ENCODE measurements at regions not wholly inside any gene's neighbourhood (a gene's known extent, or its start where the extent isn't known, plus 50 kb on each side); places are given as distances from the start of the nearest gene placed in this dataset.

GRCh38 chr13:111632906-111633305 is 312.5 kb downstream of the TEX29 start:
- H3K4me3 Mint-ChIP-seq = no peak overlapping the region

GRCh38 chr13:111633401-111633800 is 313.0 kb downstream of the TEX29 start:
- intact Hi-C loops (cut with micrococcal nuclease) = no loop called here
- Histone ChIP-seq H3K4me2 (replicated peaks; ENCODE audit: extremely low read depth, low read length, poor library complexity, severe bottlenecking) (no peak overlapping the region), H3K27me3 (ENCODE audit: control insufficient read depth in 2 of 2, insufficient read depth in 2 of 2, low read length in 2 of 2) (no peaks in the 10 kb centered on the region), H3K79me2 (ENCODE audit: insufficient read depth, low read length) (no peaks in the 10 kb centered on the region), H4K20me1 (ENCODE audit: insufficient read depth, low read length) (no peaks in the 10 kb centered on the region), H2AFZ (ENCODE audit: insufficient read depth, low read depth, low read length, poor library complexity, severe bottlenecking) (no peak overlapping the region), H3K36me3 (replicated peaks in 1 of 2; ENCODE audit: control insufficient read depth in 1 of 2, insufficient read depth in 2 of 2, low read length in 2 of 2) (no peaks in the 10 kb centered on the region), H3K27ac (ENCODE audit: low read depth in 1 of 2, low read length in 2 of 2) (no peak overlapping the region), H3K4me3 (replicated peaks in 1 of 3; ENCODE audit: low read depth in 2 of 3, low read length in 3 of 3) (no peak overlapping the region), H3K9ac (ENCODE audit: insufficient read depth, low read length, poor library complexity, severe bottlenecking) (no peak overlapping the region), H3K9me3 (replicated peaks in 1 of 2; ENCODE audit: control insufficient read depth in 1 of 2, insufficient read depth in 1 of 2, low read length in 2 of 2) (peaks cover 0 to 3% of the 10 kb centered on the region in 2 donors), H3K4me1 (ENCODE audit: control insufficient read depth in 1 of 2, insufficient read depth in 2 of 2, low read length in 2 of 2) (no peaks in the 10 kb centered on the region)
- H3K27me3 Mint-ChIP-seq (ENCODE audit: low read depth in 3 of 3) = peaks cover 0 to 3% (median 0%) of the 10 kb centered on the region in 3 donors
- H3K4me3 Mint-ChIP-seq = no peak overlapping the region
- H3K9me3 Mint-ChIP-seq = peaks cover 0 to 14% (median 0%) of the 10 kb centered on the region in 7 donors
- DNase-seq = no peak
- WGBS (ENCODE audit: insufficient coverage) = 100% methylated on average over 2 of the region's 4 CpGs
- H3K27ac Mint-ChIP-seq = peak overlapping the region in 1 of 7 donors; percentile 24
- no peaks in the 10 kb centered on the region for H3K36me3 Mint-ChIP-seq
- no peak for TF ChIP-seq CTCF (IDR thresholded peaks at IDR 0.05)
- no peaks in the 10 kb centered on the region for H3K4me1 Mint-ChIP-seq

More at GRCh38 chr13:111632906-111633305, 312.5 kb downstream of the TEX29 start:
- Histone ChIP-seq H3K9me3 (replicated peaks in 1 of 2; ENCODE audit: control insufficient read depth in 1 of 2, insufficient read depth in 1 of 2, low read length in 2 of 2) (peaks cover 0 to 3% of the 10 kb centered on the region in 2 donors), H4K20me1 (ENCODE audit: insufficient read depth, low read length) (no peaks in the 10 kb centered on the region), H3K4me2 (replicated peaks; ENCODE audit: extremely low read depth, low read length, poor library complexity, severe bottlenecking) (no peak overlapping the region), H3K27ac (ENCODE audit: low read depth in 1 of 2, low read length in 2 of 2) (no peak overlapping the region), H2AFZ (ENCODE audit: insufficient read depth, low read depth, low read length, poor library complexity, severe bottlenecking) (no peak overlapping the region), H3K4me1 (ENCODE audit: control insufficient read depth in 1 of 2, insufficient read depth in 2 of 2, low read length in 2 of 2) (no peaks in the 10 kb centered on the region), H3K27me3 (ENCODE audit: control insufficient read depth in 2 of 2, insufficient read depth in 2 of 2, low read length in 2 of 2) (no peaks in the 10 kb centered on the region), H3K79me2 (ENCODE audit: insufficient read depth, low read length) (no peaks in the 10 kb centered on the region), H3K4me3 (replicated peaks in 1 of 3; ENCODE audit: low read depth in 2 of 3, low read length in 3 of 3) (no peak overlapping the region), H3K9ac (ENCODE audit: insufficient read depth, low read length, poor library complexity, severe bottlenecking) (no peak overlapping the region), H3K36me3 (replicated peaks in 1 of 2; ENCODE audit: control insufficient read depth in 1 of 2, insufficient read depth in 2 of 2, low read length in 2 of 2) (no peaks in the 10 kb centered on the region)
- Mint-ChIP-seq H3K27me3 (ENCODE audit: low read depth in 3 of 3) (peaks cover 0 to 3% (median 0%) of the 10 kb centered on the region in 3 donors), H3K4me1 (no peaks in the 10 kb centered on the region), H3K36me3 (no peaks in the 10 kb centered on the region), H3K27ac (peak overlapping the region in 1 of 7 donors; percentile 24), H3K9me3 (peaks cover 0 to 14% (median 0%) of the 10 kb centered on the region in 7 donors)
- TF ChIP-seq CTCF (IDR thresholded peaks at IDR 0.05) = no peak
- DNase-seq = no peak
- intact Hi-C loops (cut with micrococcal nuclease) = no loop called here
- 65% methylated on average over 6 of the region's 9 CpGs for WGBS (ENCODE audit: insufficient coverage)

Measured in CD14-positive monocyte (primary cell).